ENCODE measurements at regions not wholly inside any gene's neighbourhood (a gene's known extent, or its start where the extent isn't known, plus 50 kb on each side); places are given as distances from the start of the nearest gene placed in this dataset.
A peak's percentile ranks its signal among the peaks of the same experiment; 100 is the strongest.

GRCh38 chr2:234550511-234551107 is 53.7 kb upstream of the ARL4C start:
- peak; percentile 53 for DNase-seq

- DNase-seq: no peak
Measured at GRCh38 chr2:234550056-234550455, 53.2 kb upstream of the ARL4C start.

GRCh38 chr2:234548695-234549420 is 52.0 kb upstream of the ARL4C start:
- DNase-seq: no peak

- no peak for DNase-seq
Measured at GRCh38 chr2:234546770-234547169, 49.9 kb upstream of the ARL4C start.

Measured in CD4-positive, alpha-beta T cell treated with Interleukin-4 for 4 hours (primary cell).